GM12892 (cell line): ENCODE measurements at regions not wholly inside any gene's neighbourhood (a gene's known extent, or its start where the extent isn't known, plus 50 kb on each side); places are given as distances from the start of the nearest gene placed in this dataset.

Experiments used
- DNase-seq: peaks from one replicate; pipeline ENCODE4 v3.0.0; 2011; ENCODE audit not compliant: insufficient read length
- FAIRE-seq: peaks from 2 replicates; lab custom pipeline; 2011; peaks lifted over from hg19 to GRCh38; lab: Jason Lieb, UNC
- POLR2A ChIP-seq: IDR thresholded peaks from 2 replicates; pipeline ENCODE4 v1.6.1; 2011; ENCODE audit warnings: low read depth, low read length, control low read depth
- POLR2AphosphoS5 ChIP-seq: IDR thresholded peaks from 2 replicates; pipeline ENCODE4 v1.6.1; 2011; ENCODE audit warnings: low read depth, low read length, control low read depth
- TAF1 ChIP-seq: IDR thresholded peaks from 2 replicates; pipeline ENCODE4 v1.6.1; 2011; ENCODE audit warnings: low read depth, mild to moderate bottlenecking, control low read depth, low read length, borderline replicate concordance

GRCh38 chr18:73270920-73271634 lies 403.3 kb upstream of the NETO1 start:
- no peak for DNase-seq
- no peak for FAIRE-seq
- TF ChIP-seq POLR2AphosphoS5 (no peak), TAF1 (no peak), POLR2A (no peak)

- TF ChIP-seq POLR2A (no peak), POLR2AphosphoS5 (no peak), TAF1 (no peak)
- FAIRE-seq = no peak
- DNase-seq = no peak
These were observed 396.8 kb upstream of the NETO1 start for GRCh38 chr18:73264562-73264921.

DNA sequence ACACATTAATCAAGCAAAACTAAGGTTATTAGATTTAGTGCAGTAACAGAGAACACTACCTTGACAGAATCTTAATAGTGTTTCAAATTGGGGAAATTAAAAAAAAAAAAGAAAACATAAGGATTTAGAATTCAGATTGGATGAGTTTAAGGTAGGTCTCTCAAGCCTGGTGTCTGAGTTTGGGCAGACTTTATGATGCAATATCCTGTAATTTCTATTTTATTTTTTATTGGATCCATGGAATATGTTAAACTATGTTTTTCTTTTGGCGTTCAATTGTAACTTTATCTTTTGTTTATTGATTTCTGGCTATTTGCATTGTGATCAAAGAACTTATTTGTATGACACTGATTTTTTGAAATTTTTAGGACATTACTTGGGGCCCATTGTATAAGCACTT lies 394.1 kb upstream of the NETO1 start:
- TF ChIP-seq TAF1 (no peak), POLR2A (no peak), POLR2AphosphoS5 (no peak)
- DNase-seq = no peak
- no peak for FAIRE-seq

DNA sequence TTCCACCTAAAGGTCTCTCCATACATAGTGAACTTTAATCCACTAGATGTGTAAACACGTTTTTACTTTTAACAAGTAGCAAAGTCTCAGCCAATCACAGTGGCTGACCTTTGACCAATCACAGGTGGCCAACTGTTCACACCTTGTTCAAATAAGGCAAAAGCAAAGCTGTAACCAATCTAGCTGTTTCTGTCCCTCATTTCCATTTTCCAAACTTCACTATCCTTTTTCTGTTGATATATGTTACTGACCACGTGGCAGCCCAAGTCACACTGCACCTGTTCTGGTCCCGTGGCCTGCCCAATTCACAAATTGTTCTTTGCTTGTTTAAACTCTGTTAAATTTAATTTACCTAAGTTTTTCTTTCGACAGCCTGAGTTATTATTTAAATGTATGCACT lies 393.5 kb upstream of the NETO1 start:
- FAIRE-seq = no peak
- TF ChIP-seq POLR2A (no peak), TAF1 (no peak), POLR2AphosphoS5 (no peak)
- no peak for DNase-seq

DNA sequence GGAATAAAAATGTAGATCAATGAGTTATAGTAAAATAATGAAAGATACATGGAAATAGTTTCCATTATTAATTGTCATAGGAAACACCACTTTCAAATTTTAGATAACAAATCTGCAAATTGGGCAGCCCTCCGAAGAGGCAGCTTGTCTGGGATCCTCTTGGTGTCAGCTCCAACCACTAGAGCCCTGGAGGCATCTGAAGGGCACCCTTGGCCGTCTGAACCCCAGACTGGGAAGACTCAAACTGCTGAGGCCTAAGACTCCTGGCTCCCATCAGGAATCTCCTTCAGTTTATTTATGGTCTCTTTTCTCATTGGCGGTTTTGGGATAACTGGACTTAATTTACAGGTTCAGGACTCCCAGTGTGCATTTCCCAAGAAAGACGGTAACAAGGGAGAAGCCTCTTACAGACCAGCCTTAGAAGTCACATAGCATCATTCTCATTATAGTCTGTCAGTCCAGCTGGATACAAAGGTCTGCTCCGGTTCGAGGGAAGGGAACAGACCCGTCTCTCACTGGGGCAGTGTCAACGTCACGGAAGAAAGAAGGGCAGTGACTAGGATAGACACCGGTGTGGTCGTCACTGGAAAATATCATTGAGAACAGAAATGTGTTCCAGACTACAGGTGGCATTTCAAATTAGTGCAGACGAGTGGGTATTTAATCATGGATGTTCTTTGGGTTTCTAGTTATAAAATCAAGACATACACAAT lies 390.7 kb upstream of the NETO1 start:
- no peak for DNase-seq
- no peak for TF ChIP-seq POLR2A
- TF ChIP-seq POLR2AphosphoS5 = no peak
- TF ChIP-seq TAF1 = no peak
- FAIRE-seq = no peak

GRCh38 chr18:73254564-73254963 lies 386.8 kb upstream of the NETO1 start:
- FAIRE-seq (no peak), DNase-seq (no peak)
- no peak for TF ChIP-seq POLR2AphosphoS5
- TF ChIP-seq TAF1 = no peak
- TF ChIP-seq POLR2A = no peak

DNA sequence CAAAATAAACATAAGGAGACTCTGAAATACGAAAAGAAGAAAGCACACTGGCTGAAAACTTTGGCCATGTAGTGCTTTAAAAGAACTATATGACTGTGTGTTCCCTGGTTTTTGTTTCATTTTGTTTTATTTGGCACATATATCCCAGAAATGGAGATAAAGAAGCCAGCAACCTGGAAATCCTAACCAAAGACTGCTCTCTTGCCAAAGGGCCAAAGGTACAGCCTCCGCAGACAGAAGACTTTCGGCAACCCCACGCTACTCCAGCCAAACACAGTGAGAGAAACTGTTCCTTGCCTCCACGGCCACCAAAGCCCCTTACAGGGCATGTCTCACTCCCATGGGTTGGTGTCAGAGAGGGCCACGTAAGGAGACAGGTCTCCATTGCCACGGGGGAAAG lies 381.2 kb upstream of the NETO1 start:
- TF ChIP-seq POLR2AphosphoS5 = no peak
- TF ChIP-seq POLR2A = no peak
- no peak for TF ChIP-seq TAF1
- no peak for FAIRE-seq
- no peak for DNase-seq

GRCh38 chr18:73246763-73247162 lies 379.0 kb upstream of the NETO1 start:
- FAIRE-seq = no peak
- no peak for TF ChIP-seq TAF1
- TF ChIP-seq POLR2AphosphoS5 = no peak
- TF ChIP-seq POLR2A = no peak
- no peak for DNase-seq

- no peak for TF ChIP-seq POLR2AphosphoS5
- no peak for TF ChIP-seq TAF1
- no peak for TF ChIP-seq POLR2A
- DNase-seq = no peak
- no peak for FAIRE-seq
These were observed 377.6 kb upstream of the NETO1 start for GRCh38 chr18:73245345-73245744.

- DNase-seq = no peak
These were observed 376.6 kb upstream of the NETO1 start for GRCh38 chr18:73244401-73244800.

GRCh38 chr18:73240899-73241298 lies 373.1 kb upstream of the NETO1 start:
- DNase-seq (no peak), FAIRE-seq (no peak)
- TF ChIP-seq POLR2A = no peak
- no peak for TF ChIP-seq TAF1
- no peak for TF ChIP-seq POLR2AphosphoS5

More at GRCh38 chr18:73244401-73244800, 376.6 kb upstream of the NETO1 start:
- TF ChIP-seq POLR2A (no peak), TAF1 (no peak), POLR2AphosphoS5 (no peak)
- no peak for FAIRE-seq

DNA sequence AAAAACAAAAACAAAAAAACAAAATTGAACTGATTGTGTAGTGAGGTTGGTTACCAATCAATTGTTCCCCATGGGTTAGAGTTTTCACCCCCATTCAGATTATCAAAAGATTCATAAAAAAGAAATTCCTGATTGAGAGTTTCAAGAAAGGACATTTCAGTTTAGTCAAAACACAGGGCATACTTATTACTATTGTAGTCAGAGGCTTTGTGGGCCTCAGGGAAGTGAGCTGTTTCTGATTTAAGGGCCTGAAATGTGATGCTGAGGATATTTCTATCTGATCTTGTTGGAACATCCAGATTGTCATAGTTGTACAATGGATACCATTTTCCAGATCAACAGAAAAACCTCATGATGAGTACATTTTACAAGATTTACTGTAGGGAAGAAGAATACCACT lies 368.1 kb upstream of the NETO1 start:
- DNase-seq (no peak), FAIRE-seq (no peak)
- TF ChIP-seq POLR2AphosphoS5 (no peak), TAF1 (no peak), POLR2A (no peak)
